Activated naive CD8-positive, alpha-beta T cell treated with anti-CD3 and anti-CD28 coated beads for 36 hours (primary cell): ENCODE measurements at regions not wholly inside any gene's neighbourhood (a gene's known extent, or its start where the extent isn't known, plus 50 kb on each side); places are given as distances from the start of the nearest gene placed in this dataset.

Experiments
- DNase-seq: peaks from one replicate; pipeline ENCODE4 v3.0.0; 2021
- H3K27ac Mint-ChIP-seq: one replicate; pipeline ENCODE4 v1.8.0; 2022; ENCODE audit warnings: mild to moderate bottlenecking, moderate library complexity, mixed read lengths
- H3K27me3 Mint-ChIP-seq: one replicate; pipeline ENCODE4 v1.8.0; 2022; ENCODE audit warnings: mild to moderate bottlenecking, mixed read lengths
- H3K36me3 Mint-ChIP-seq: one replicate; pipeline ENCODE4 v1.8.0; 2021; ENCODE audit warnings: mild to moderate bottlenecking, mixed read lengths
- H3K4me1 Mint-ChIP-seq: one replicate; pipeline ENCODE4 v1.8.0; 2021; ENCODE audit warnings: mixed read lengths
- H3K4me3 Mint-ChIP-seq: one replicate; pipeline ENCODE4 v1.8.0; 2022; ENCODE audit warnings: mild to moderate bottlenecking, moderate library complexity, mixed read lengths
- H3K9me3 Mint-ChIP-seq: one replicate; pipeline ENCODE4 v1.8.0; 2022; ENCODE audit warnings: mixed read lengths

- H3K36me3 Mint-ChIP-seq: no peaks in the 10 kb centered on the region
- no peak overlapping the region for H3K27ac Mint-ChIP-seq
- no peak overlapping the region for H3K4me3 Mint-ChIP-seq
- peaks cover 1% of the 10 kb centered on the region for H3K9me3 Mint-ChIP-seq
- no peaks in the 10 kb centered on the region for H3K27me3 Mint-ChIP-seq
- no peaks in the 10 kb centered on the region for H3K4me1 Mint-ChIP-seq
- no peak for DNase-seq
Observed at GRCh38 chr11:29317694-29318093, 699.1 kb downstream of the KCNA4 start.

- no peak overlapping the region for H3K4me3 Mint-ChIP-seq
- no peaks in the 10 kb centered on the region for H3K4me1 Mint-ChIP-seq
Observed at GRCh38 chr11:29315275-29315674, 701.6 kb downstream of the KCNA4 start.

GRCh38 chr11:29314211-29314610, 702.6 kb downstream of the KCNA4 start:
- H3K4me1 Mint-ChIP-seq: no peaks in the 10 kb centered on the region
- no peaks in the 10 kb centered on the region for H3K36me3 Mint-ChIP-seq
- H3K9me3 Mint-ChIP-seq: no peaks in the 10 kb centered on the region
- no peak overlapping the region for H3K27ac Mint-ChIP-seq
- H3K27me3 Mint-ChIP-seq: no peaks in the 10 kb centered on the region
- no peak overlapping the region for H3K4me3 Mint-ChIP-seq
- no peak for DNase-seq

More at GRCh38 chr11:29315275-29315674, 701.6 kb downstream of the KCNA4 start:
- Mint-ChIP-seq H3K27me3 (no peaks in the 10 kb centered on the region), H3K9me3 (peaks cover 1% of the 10 kb centered on the region), H3K27ac (no peak overlapping the region), H3K36me3 (no peaks in the 10 kb centered on the region)
- no peak for DNase-seq

- no peaks in the 10 kb centered on the region for H3K27me3 Mint-ChIP-seq
- no peaks in the 10 kb centered on the region for H3K36me3 Mint-ChIP-seq
- no peaks in the 10 kb centered on the region for H3K4me1 Mint-ChIP-seq
- H3K4me3 Mint-ChIP-seq: no peak overlapping the region
- no peak overlapping the region for H3K27ac Mint-ChIP-seq
- no peaks in the 10 kb centered on the region for H3K9me3 Mint-ChIP-seq
- DNase-seq: no peak
Observed at GRCh38 chr11:29312812-29313211, 704.0 kb downstream of the KCNA4 start.

- no peak overlapping the region for H3K4me3 Mint-ChIP-seq
- no peak for DNase-seq
- no peaks in the 10 kb centered on the region for H3K27me3 Mint-ChIP-seq
- no peaks in the 10 kb centered on the region for H3K36me3 Mint-ChIP-seq
- no peaks in the 10 kb centered on the region for H3K4me1 Mint-ChIP-seq
- no peak overlapping the region for H3K27ac Mint-ChIP-seq
- H3K9me3 Mint-ChIP-seq: no peaks in the 10 kb centered on the region
Observed at GRCh38 chr11:29310725-29311342, 706.0 kb downstream of the KCNA4 start.

GRCh38 chr11:29309992-29310391, 706.8 kb downstream of the KCNA4 start:
- H3K36me3 Mint-ChIP-seq: no peaks in the 10 kb centered on the region
- H3K9me3 Mint-ChIP-seq: peaks cover 3% of the 10 kb centered on the region
- no peak for DNase-seq
- H3K27ac Mint-ChIP-seq: no peak overlapping the region
- no peak overlapping the region for H3K4me3 Mint-ChIP-seq
- H3K27me3 Mint-ChIP-seq: no peaks in the 10 kb centered on the region
- no peaks in the 10 kb centered on the region for H3K4me1 Mint-ChIP-seq

- no peaks in the 10 kb centered on the region for H3K36me3 Mint-ChIP-seq
- H3K27ac Mint-ChIP-seq: no peak overlapping the region
- no peaks in the 10 kb centered on the region for H3K4me1 Mint-ChIP-seq
- DNase-seq: no peak
- H3K4me3 Mint-ChIP-seq: no peak overlapping the region
- H3K27me3 Mint-ChIP-seq: no peaks in the 10 kb centered on the region
- H3K9me3 Mint-ChIP-seq: peaks cover 4% of the 10 kb centered on the region
Observed at GRCh38 chr11:29306527-29306926, 710.3 kb downstream of the KCNA4 start.

GRCh38 chr11:29305456-29306232, 711.2 kb downstream of the KCNA4 start:
- no peaks in the 10 kb centered on the region for H3K36me3 Mint-ChIP-seq
- no peak overlapping the region for H3K4me3 Mint-ChIP-seq

GRCh38 chr11:29300420-29300819, 716.4 kb downstream of the KCNA4 start:
- Mint-ChIP-seq H3K36me3 (no peaks in the 10 kb centered on the region), H3K4me1 (no peaks in the 10 kb centered on the region), H3K4me3 (no peak overlapping the region), H3K9me3 (peaks cover 8% of the 10 kb centered on the region), H3K27ac (no peak overlapping the region), H3K27me3 (no peaks in the 10 kb centered on the region)
- DNase-seq: no peak

More at GRCh38 chr11:29305456-29306232, 711.2 kb downstream of the KCNA4 start:
- H3K4me1 Mint-ChIP-seq: no peaks in the 10 kb centered on the region
- peaks cover 7% of the 10 kb centered on the region for H3K9me3 Mint-ChIP-seq
- no peak overlapping the region for H3K27ac Mint-ChIP-seq
- DNase-seq: no peak
- H3K27me3 Mint-ChIP-seq: no peaks in the 10 kb centered on the region

GRCh38 chr11:29296680-29297079, 720.1 kb downstream of the KCNA4 start:
- Mint-ChIP-seq H3K4me1 (no peaks in the 10 kb centered on the region), H3K27ac (no peak overlapping the region), H3K9me3 (peaks cover 4% of the 10 kb centered on the region), H3K36me3 (no peaks in the 10 kb centered on the region), H3K27me3 (no peaks in the 10 kb centered on the region), H3K4me3 (no peak overlapping the region)
- no peak for DNase-seq

GRCh38 chr11:29293825-29294224, 723.0 kb downstream of the KCNA4 start:
- no peak overlapping the region for H3K4me3 Mint-ChIP-seq
- no peaks in the 10 kb centered on the region for H3K36me3 Mint-ChIP-seq
- no peak overlapping the region for H3K27ac Mint-ChIP-seq
- no peaks in the 10 kb centered on the region for H3K4me1 Mint-ChIP-seq
- H3K27me3 Mint-ChIP-seq: no peaks in the 10 kb centered on the region
- no peak for DNase-seq
- no peaks in the 10 kb centered on the region for H3K9me3 Mint-ChIP-seq

GRCh38 chr11:29282088-29282487, 734.7 kb downstream of the KCNA4 start:
- H3K27me3 Mint-ChIP-seq: no peaks in the 10 kb centered on the region
- H3K4me1 Mint-ChIP-seq: no peaks in the 10 kb centered on the region
- H3K27ac Mint-ChIP-seq: no peak overlapping the region
- H3K36me3 Mint-ChIP-seq: no peaks in the 10 kb centered on the region
- no peak for DNase-seq
- H3K9me3 Mint-ChIP-seq: peaks cover 2% of the 10 kb centered on the region
- H3K4me3 Mint-ChIP-seq: no peak overlapping the region

GRCh38 chr11:29281271-29281777, 735.5 kb downstream of the KCNA4 start:
- Mint-ChIP-seq H3K9me3 (peaks cover 2% of the 10 kb centered on the region), H3K27ac (no peak overlapping the region), H3K36me3 (no peaks in the 10 kb centered on the region), H3K4me3 (no peak overlapping the region), H3K4me1 (no peaks in the 10 kb centered on the region), H3K27me3 (no peaks in the 10 kb centered on the region)
- no peak for DNase-seq

- Mint-ChIP-seq H3K36me3 (no peaks in the 10 kb centered on the region), H3K27me3 (no peaks in the 10 kb centered on the region), H3K27ac (no peak overlapping the region), H3K9me3 (peaks cover 2% of the 10 kb centered on the region), H3K4me1 (no peaks in the 10 kb centered on the region), H3K4me3 (no peak overlapping the region)
- no peak for DNase-seq
Observed at GRCh38 chr11:29280452-29280851, 736.4 kb downstream of the KCNA4 start.

- Mint-ChIP-seq H3K36me3 (no peaks in the 10 kb centered on the region), H3K9me3 (peaks cover 2% of the 10 kb centered on the region), H3K27me3 (no peaks in the 10 kb centered on the region), H3K4me1 (no peaks in the 10 kb centered on the region), H3K27ac (no peak overlapping the region), H3K4me3 (no peak overlapping the region)
- no peak for DNase-seq
Observed at GRCh38 chr11:29279716-29280115, 737.1 kb downstream of the KCNA4 start.
